ENCODE measurements at regions not wholly inside any gene's neighbourhood (a gene's known extent, or its start where the extent isn't known, plus 50 kb on each side); places are given as distances from the start of the nearest gene placed in this dataset.

DNA sequence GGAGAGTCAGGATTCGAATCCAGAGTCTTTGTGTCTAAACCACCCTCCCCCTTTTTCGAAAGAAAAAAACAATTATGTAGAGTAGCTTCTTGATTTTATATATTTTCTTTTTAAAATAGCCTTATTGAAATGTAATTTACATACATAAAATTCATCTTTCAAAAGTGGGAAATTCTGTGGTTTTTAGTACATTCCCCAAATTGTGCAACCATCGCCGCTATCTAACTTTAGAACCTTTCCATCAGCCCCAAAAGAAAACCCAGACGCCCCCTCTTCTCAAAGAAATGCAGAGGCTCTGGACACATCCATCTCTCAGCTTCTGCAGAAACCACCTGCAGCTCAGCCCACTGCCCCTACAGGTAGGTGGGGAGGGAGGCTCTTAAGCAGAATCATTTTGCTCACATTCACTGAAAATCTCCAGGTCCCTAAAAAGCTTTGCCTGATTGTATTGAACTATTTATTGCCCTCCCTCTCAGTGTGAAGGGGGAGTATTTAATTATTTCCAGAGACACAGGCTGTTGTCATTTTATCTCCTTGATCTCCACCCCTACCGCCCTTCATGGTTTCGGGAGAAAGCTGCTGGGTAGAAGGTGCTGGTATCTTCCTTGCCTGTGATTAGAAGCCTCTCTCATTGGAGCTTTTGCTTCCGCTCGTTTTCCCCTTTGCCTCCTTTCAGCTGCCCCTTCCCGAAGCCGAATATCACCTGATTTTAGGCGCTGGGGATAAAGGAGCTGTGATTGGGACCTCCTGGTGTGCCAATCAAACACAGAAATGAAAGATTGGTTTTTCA is 68.7 kb upstream of the KCNG1 start:
- no peak for DNase-seq

DNA sequence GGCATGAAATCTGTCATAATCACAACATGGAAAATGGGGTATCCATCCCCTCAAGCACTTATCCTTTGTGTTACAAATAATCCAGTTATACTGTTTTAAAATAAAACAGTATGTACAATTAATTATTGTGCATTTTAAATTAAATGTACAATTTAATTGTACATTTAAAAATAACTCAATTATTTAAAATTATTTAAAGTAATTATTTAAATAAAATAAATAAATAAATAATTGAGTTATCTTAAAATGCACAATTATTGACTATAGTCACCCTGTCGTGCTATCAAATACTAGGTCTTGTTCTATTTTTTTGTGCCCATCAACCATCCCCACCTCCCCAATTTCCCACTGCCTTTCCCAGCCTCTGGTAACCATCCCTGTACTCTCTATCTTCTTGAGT is 66.9 kb upstream of the KCNG1 start:
- DNase-seq = no peak

DNA sequence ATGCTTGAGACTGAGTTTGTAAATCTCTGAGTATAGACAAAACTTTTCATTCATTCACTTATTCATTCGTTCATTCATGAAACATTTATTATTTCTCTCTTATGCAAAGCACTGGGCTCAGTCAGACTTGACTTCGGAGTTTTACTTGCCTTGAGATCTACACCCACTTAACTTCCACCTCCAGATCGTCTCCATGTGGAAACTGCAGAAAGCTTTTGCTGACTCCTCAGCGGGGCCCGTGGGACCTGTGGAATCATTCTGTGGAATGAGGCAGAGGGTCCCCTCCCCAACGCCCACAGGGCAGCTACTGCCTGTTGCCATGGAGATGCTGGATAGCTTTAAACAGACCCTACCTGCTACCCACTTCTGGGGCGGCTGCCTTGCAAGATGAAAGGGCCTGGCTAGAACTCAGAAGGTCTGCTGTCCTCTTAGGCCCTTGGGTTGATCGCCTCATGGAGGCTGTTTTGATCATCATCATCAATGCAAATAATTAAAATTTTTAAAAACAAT is 66.4 kb upstream of the KCNG1 start:
- DNase-seq = no peak

DNA sequence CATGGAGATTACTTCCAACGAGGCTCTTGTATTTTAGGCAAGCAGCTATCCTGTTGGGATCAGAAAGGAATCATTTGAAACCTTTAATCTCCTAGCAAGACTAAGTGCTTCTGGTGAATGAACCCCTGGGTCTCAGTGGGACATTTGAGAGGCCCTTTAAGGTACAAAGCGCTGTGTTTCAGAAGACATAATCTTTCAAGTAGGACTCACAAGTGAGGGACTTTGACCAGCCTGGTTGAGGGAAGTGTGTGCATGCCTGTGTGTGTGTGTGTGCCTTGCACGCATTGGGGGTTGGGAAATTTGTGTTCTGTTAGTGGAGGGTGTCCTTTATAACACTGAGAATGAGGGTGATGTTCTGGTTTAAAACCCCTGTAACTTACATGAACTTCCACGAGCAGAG is 64.4 kb upstream of the KCNG1 start:
- no peak for DNase-seq

DNA sequence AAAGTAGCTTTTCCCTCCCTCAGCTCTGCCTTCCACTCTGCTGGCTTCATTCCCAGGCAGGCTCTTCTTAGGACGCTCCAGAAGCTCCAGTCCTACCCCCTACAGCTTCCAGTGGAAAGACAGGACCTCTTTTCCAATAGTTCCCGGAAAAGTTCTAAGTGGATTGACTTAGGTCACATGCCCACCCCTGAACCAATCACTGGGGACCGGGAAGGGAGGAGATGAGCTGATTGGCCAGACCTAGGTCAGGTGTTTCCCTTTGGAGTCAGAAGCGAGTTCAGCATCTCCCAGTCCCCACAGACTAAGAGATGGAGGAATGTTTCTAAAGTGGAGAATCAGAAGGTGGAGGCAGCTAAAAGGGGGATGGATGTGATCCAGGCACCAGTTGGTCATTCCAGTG is 62.9 kb upstream of the KCNG1 start:
- no peak for DNase-seq

DNA sequence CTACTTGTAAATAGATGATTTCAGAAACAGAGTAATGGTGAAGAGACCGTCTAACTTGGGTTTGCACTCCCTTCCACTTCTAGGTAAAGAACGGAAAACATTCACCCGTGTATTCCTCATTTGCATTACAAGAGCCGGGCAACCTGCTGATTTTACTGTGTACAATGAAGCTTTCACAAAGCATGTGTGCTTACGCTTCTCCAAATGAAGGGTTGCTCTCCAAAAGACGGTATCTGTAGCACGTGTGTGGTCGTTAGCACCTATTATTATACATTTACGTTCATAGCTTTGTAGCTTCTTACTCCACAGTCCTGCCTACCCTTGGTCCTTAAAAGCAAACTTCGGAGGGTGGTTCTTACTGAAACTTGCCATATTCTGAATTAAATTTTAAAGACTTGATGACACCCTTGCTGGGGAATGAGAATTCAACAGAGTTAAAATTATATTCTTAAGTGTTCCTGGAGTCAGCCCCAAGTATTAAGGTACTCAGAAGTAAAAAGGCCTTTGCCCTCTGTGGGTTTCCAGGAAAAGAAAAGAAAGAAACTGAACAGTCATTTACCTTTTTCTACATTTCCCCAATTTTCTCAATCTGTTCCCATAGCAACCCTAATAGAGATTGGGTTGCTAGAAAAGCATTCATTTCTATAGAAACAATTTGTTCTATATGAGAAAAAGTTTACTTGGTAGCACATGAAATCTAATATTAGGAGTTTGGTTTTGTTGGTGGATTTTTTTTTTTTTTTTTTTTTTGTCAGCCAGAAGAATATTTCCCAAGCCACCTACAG is 61.9 kb upstream of the KCNG1 start:
- DNase-seq = no peak

DNA sequence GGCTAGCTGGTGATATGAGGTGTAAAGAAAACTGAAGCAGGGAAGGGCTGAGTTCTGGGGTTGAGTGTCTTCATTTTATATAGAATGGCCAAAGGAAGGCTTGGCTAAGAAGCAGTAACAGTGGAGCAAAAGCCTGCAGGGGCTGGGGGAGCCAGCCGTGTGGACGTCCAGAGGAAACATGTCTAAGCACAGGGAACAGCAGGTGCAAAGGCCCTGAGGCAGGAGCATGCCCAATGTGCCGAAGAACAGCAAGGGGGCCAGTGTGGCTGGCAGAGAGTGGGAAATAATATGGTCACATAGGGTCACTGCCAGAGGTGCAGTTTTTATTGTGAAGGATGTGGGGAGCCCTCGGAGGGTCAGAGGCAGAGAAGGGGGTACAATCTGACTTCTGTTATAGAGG is 60.5 kb upstream of the KCNG1 start:
- DNase-seq = no peak

DNA sequence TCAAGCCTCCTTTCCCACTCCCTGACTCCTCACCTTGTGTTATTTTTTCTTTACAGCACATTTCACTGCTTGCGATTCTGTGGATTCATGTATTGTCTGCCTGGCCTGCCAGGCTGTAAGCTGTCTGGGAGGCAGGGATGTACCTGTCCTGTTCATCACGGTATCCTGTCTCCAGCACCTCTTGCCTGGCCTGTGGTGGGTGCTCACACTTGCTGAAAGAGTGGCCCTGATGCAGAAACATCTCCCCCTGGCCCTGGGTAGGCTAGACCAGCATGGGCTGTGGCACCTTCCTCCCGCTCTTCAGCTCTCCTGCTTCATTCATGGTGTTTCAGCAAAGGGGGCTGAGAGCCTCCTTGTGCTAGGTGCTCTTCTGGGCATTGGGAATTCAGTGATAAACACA is 60.1 kb upstream of the KCNG1 start:
- DNase-seq = no peak

DNA sequence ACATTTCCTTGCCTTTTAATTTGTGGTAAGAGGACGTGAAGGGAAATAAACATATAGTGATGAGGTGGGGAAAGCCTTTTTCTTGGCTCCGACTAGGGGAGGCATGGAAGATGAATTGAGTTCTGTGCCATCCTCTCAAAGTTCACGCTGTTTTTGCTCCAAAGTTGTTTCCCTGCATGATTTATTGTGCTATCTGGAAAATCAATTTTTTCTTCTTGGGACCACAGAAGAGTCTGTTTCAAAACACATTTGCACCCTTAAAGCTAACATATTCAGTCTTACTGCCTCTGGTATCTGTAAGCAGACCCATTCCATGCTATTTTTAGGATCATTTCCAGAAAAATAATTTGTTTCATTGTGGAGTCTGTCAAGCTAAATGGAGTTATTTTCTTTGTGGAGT is 57.6 kb upstream of the KCNG1 start:
- no peak for DNase-seq

DNA sequence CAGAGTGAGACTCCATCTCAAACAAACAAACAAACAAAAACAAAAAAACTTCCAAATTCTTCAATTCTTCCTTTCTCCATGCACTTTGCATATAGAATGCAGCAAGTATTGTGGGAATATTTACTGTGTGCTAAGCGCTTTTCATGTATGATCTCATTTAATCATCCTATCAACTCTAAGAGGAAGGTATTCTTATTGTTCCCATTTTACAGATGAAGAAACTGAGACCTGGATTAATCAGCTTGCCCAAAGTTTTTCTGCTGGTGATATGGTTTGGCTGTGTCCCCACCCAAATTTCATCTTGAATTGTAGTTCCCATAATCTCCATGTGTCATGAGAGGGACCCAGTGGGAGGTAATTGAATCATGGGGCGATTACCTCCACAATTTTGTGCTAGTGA is 56.6 kb upstream of the KCNG1 start:
- no peak for DNase-seq

DNA sequence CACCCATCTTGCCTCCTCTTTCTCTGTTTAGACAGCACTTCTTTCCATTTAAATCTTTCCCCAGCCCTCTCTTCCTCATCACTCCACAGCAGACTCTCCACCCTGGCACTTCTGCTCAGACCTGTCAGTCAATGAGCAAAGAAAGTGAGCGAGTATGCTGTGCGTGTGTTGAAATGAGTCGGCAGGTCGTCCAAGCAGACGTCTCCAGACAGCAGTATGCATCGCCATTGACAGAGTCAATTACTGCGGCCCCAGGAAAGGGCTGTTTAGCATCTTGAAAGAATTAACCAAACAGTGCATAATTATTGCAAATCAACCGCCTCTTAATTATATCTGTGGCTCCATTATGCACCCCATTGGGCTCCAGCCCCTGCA is 54.8 kb upstream of the KCNG1 start:
- no peak for DNase-seq

DNA sequence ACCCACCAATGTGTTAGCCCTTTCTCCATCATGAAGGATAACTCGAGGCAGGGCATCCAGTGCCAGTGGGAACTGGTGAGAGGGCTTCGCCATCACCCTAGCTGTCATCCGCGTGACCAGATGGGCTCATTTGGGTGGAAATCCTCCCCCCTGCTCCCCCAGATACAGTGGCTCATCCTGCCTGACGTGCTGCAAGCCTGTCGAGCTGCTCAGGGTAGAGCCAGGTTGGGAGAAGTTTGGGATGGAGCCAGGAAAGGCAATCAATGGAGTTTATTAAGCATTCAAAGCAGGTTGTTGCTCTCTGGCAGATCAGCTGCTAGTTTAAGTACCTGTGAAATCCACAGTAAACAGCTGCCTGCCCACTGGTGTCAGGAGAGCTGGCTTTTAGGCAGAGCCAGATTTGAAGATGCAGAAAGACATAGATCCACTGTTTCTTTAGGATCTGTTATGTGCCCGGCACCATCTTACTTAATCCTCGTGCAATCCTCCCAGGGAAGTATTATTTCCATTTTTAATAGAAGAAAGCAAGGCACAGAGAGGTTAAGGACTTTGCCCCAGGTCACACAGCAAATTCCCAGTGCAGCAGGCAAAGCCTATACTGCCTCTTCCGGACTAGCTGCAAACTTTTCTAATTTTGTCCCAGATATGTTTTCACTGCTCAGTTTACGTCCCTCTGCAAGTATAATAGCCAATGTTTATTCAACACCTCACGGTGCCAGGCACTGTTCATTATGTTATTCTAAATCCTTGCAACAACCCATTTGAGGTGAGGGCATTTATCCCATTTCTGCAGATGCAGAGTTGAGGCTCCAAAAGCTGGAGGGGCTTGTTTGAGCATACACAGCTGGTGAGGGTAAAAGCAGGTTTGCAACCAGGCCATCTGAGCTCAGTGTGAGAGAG is 54.1 kb upstream of the KCNG1 start:
- no peak for DNase-seq

DNA sequence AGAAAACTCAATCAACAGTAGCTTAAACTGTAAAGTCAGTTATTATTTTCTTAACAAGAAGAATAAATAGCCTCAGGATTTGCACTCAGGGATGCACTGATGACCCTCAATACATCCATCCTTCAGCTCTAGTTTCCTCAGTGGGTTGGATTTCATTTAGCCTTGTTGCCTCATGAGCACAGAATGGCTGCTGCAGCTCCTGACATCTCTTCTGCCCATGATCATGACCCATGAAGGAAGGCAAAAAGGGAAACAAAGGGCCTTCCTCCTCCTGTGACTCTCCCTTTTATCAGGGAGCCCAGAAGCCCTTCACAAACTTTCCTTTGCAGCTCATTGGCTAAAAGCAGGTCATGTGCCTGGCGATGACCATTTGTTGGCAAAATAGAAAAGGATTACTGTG is 51.2 kb upstream of the KCNG1 start:
- no peak for DNase-seq
